ENCODE measurements at regions not wholly inside any gene's neighbourhood (a gene's known extent, or its start where the extent isn't known, plus 50 kb on each side); places are given as distances from the start of the nearest gene placed in this dataset. TPM values are rescaled to one million over a fixed set of nuclear protein-coding genes. Genes with fewer than 3 reads are reported as not detected.

MicroRNAs in the stretch of these regions (microRNA counts, 767-probe panel; counts per million panel counts)
- microRNA hsa-miR-4435: not detected

Small RNAs in the stretch of these regions (microRNA-seq; reads per million reads assigned to microRNA genes)
- gene MIR4771-1 (ENCODE audit: borderline number of aligned reads): not detected
